ENCODE measurements at regions not wholly inside any gene's neighbourhood (a gene's known extent, or its start where the extent isn't known, plus 50 kb on each side); places are given as distances from the start of the nearest gene placed in this dataset.

DNA sequence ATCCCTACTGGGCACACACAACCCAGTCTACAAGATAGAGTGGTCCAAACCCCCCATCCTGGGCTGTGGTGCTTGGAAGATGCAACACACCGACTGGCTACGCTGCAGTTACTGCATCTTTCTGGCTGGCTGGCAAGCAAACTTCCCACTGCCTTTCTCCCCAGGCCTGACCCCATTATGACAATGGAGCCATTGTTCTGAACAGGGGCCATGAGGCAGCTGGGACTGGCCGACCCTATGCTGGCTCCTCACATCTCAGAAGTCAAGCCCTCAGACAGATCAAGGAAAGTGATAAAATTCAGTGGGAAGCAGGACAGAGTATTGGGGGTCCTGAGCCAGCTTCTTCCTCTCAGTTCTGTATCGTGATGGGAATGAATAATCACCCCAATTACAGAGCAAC lies 364.1 kb upstream of the ASIC2 start:
- TF ChIP-seq EZH2phosphoT487 (IDR thresholded peaks at IDR 0.05; ENCODE audit: borderline replicate concordance), result no peak
- TF ChIP-seq, protein P1, sequence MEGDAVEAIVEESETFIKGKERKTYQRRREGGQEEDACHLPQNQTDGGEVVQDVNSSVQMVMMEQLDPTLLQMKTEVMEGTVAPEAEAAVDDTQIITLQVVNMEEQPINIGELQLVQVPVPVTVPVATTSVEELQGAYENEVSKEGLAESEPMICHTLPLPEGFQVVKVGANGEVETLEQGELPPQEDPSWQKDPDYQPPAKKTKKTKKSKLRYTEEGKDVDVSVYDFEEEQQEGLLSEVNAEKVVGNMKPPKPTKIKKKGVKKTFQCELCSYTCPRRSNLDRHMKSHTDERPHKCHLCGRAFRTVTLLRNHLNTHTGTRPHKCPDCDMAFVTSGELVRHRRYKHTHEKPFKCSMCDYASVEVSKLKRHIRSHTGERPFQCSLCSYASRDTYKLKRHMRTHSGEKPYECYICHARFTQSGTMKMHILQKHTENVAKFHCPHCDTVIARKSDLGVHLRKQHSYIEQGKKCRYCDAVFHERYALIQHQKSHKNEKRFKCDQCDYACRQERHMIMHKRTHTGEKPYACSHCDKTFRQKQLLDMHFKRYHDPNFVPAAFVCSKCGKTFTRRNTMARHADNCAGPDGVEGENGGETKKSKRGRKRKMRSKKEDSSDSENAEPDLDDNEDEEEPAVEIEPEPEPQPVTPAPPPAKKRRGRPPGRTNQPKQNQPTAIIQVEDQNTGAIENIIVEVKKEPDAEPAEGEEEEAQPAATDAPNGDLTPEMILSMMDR (conservative IDR thresholded peaks at IDR 0.05; ENCODE audit: low read length), result no peak

Data from Loucy (cell line).